Middle frontal gyrus (tissue), 1 donor: ENCODE measurements at regions not wholly inside any gene's neighbourhood (a gene's known extent, or its start where the extent isn't known, plus 50 kb on each side); places are given as distances from the start of the nearest gene placed in this dataset.
"Not testable (repeated sequence)": the region's sequence is repeated elsewhere in the genome, so short reads cannot be mapped to it uniquely, and the experiment has no call there.

Experiments
- DNase-seq: peaks from one replicate; pipeline ENCODE4 v3.0.0-alpha.2; 2015; ENCODE audit warnings: low spot score; ENCODE audit errors: extremely low spot score

GRCh38 chr6:17012421-17013225 lies 89.2 kb upstream of the STMND1 start:
- DNase-seq, result no peak

GRCh38 chr6:17011985-17012384 lies 89.9 kb upstream of the STMND1 start:
- no peak for DNase-seq

GRCh38 chr6:17007749-17008148 lies 94.1 kb upstream of the STMND1 start:
- no peak for DNase-seq

- no peak for DNase-seq
Observed at GRCh38 chr6:17006543-17006942, 95.3 kb upstream of the STMND1 start.

- no peak for DNase-seq
Observed at GRCh38 chr6:17004269-17004668, 97.6 kb upstream of the STMND1 start.

- no peak for DNase-seq
Observed at GRCh38 chr6:17002123-17002522, 99.7 kb upstream of the STMND1 start.

GRCh38 chr6:17001188-17001587 lies 100.7 kb upstream of the STMND1 start:
- DNase-seq, result no peak

GRCh38 chr6:16999491-17000436 lies 102.1 kb upstream of the STMND1 start:
- DNase-seq, result no peak

- DNase-seq, result no peak
Observed at GRCh38 chr6:16998461-16998860, 103.4 kb upstream of the STMND1 start.

- no peak for DNase-seq
Observed at GRCh38 chr6:16995511-16996250, 106.2 kb upstream of the STMND1 start.

GRCh38 chr6:16993396-16993795 lies 108.5 kb upstream of the STMND1 start:
- no peak for DNase-seq

GRCh38 chr6:16991981-16992629 lies 109.7 kb upstream of the STMND1 start:
- DNase-seq, result no peak

GRCh38 chr6:16989976-16990375 lies 111.9 kb upstream of the STMND1 start:
- not testable (repeated sequence) for DNase-seq

- no peak for DNase-seq
Observed at GRCh38 chr6:16989382-16989781, 112.5 kb upstream of the STMND1 start.

- no peak for DNase-seq
Observed at GRCh38 chr6:16987996-16988395, 113.9 kb upstream of the STMND1 start.

- no peak for DNase-seq
Observed at GRCh38 chr6:16985513-16986284, 116.2 kb upstream of the STMND1 start.

GRCh38 chr6:16982807-16983206 lies 119.0 kb upstream of the STMND1 start:
- no peak for DNase-seq

- DNase-seq, result no peak
Observed at GRCh38 chr6:16979677-16980370, 122.0 kb upstream of the STMND1 start.

GRCh38 chr6:16978686-16979085 lies 123.2 kb upstream of the STMND1 start:
- no peak for DNase-seq
